Heart left ventricle (tissue), 16 donors: ENCODE measurements at regions not wholly inside any gene's neighbourhood (a gene's known extent, or its start where the extent isn't known, plus 50 kb on each side); places are given as distances from the start of the nearest gene placed in this dataset.

Experiments
- ATAC-seq, 4 donors: fragments of 200-7000 bp; cut with Tn5 transposase; one replicate each; pipeline ENCODE4 v1.9.1; 2020 to 2022; ENCODE audit warnings: moderate library complexity in 4 of 4, mild to moderate bottlenecking in 3 of 4, moderate number of reproducible peaks in 1 of 4
- DNase-seq, 5 donors: peaks; one replicate each; pipeline ENCODE4 v3.0.0-alpha.2; 2020
- H3K27ac ChIP-seq, 12 donors: fragments of 200-600 bp; sonication (generic) in 4 of 12; one replicate each; pipeline versions ENCODE4 v1.5.0 to v1.8.0; 2016 to 2022; ENCODE audit warnings: mild to moderate bottlenecking in 2 of 12
- H3K27me3 ChIP-seq, 9 donors: fragments of 200-600 bp; sonication (generic) in 2 of 9; one replicate each; pipeline versions ENCODE4 v1.5.1 to v1.8.0; 2016 to 2022; ENCODE audit warnings: mild to moderate bottlenecking in 3 of 9
- H3K36me3 ChIP-seq, 9 donors: fragments of 200-600 bp; sonication (generic) in 2 of 9; one replicate each; pipeline versions ENCODE4 v1.5.0 to v1.8.0; 2018 to 2022; ENCODE audit warnings: mild to moderate bottlenecking in 2 of 9
- H3K4me1 ChIP-seq, 12 donors: fragments of 200-600 bp; sonication (generic) in 4 of 12; one replicate each; pipeline versions ENCODE4 v1.5.0 to v1.8.0; 2016 to 2022; ENCODE audit warnings: mild to moderate bottlenecking in 3 of 12
- H3K4me3 ChIP-seq, 12 donors: fragments of 200-600 bp; sonication (generic) in 4 of 12; one replicate each; pipeline versions ENCODE4 v1.5.0 to v1.8.0; 2017 to 2022; ENCODE audit warnings: mild to moderate bottlenecking in 9 of 12, moderate library complexity in 4 of 12
- H3K9me3 ChIP-seq, 12 donors: fragments of 200-600 bp; sonication (generic) in 4 of 12; one replicate each; pipeline versions ENCODE4 v1.5.0 to v1.8.0; 2016 to 2022; ENCODE audit warnings: mild to moderate bottlenecking in 1 of 12
- POLR2A ChIP-seq, 2 donors: fragments of 450-650 bp; IDR thresholded peaks; one replicate each; pipeline ENCODE4 v1.6.1; 2017; ENCODE audit warnings: antibody characterized with exemption in 2 of 2, mild to moderate bottlenecking in 2 of 2, moderate library complexity in 2 of 2
- WGBS, 4 donors: extraction: QIAGEN DNeasy Blood & Tissue Kit in 2 of 4; methylation state at CpG; one replicate each; pipeline versions ENCODE4 v1.1.5 to v1.1.7; 2013 to 2018; 5-methylcytosine and 5-hydroxymethylcytosine counted together
- intact Hi-C, 10 donors: fragments of 100-400 bp; cut with DNase I; formaldehyde crosslinking; loops; one replicate each; pipeline versions ENCODE4 v1.11.1 to v1.14.2; 2022
- TF ChIP-seq, protein P1 (sequence below), 12 donors: fragments of 200-600 bp; sonication (generic) in 4 of 12; IDR thresholded peaks; one replicate each; pipeline versions ENCODE4 v1.5.0 to v1.8.0; 2018 to 2022; ENCODE audit warnings: antibody characterized with exemption in 12 of 12, mild to moderate bottlenecking in 5 of 12
- donor health status: ischemic (EF 13 %, LVEDD 7.1; RV severe dilation, severe dysfunction).
- donor health status: healthy with polysubstance abuse.
- donor health status: DM: no; HTN: yes; CAD: no.
- donor health status: DM: no; HTN: no; CAD: no.
- donor health status: ischemic (EF 25% LVEDD 6.9; RV normal size, moderate dysfunction).
- donor health status: ischemic (EF 25% LVEDD 5.7; RV mildly dilated, moderate dysfunction).
- donor health status: healthy.
- donor health status: DM: yes; HTN: yes; CAD: no.
- donor health status: ischemic (EF 35%, LVEDD 5.7; RV mildly dilated, moderate dysfunction).
- donor health status: nonischemic (EF 11% LVEDD 7.7; RV severe dilation, severe dysfunction).
- donor health status: DM: yes; HTN: yes; CAD: no.
- donor health status: PGD.
- donor health status: ischemic (EF 29% LVEDD 5.4; RV normal size, mild dysfunction).
- donor health status: nonischemic (EF 23%, LVEDD 6.1; RV moderate dilation, normal function).

DNA sequence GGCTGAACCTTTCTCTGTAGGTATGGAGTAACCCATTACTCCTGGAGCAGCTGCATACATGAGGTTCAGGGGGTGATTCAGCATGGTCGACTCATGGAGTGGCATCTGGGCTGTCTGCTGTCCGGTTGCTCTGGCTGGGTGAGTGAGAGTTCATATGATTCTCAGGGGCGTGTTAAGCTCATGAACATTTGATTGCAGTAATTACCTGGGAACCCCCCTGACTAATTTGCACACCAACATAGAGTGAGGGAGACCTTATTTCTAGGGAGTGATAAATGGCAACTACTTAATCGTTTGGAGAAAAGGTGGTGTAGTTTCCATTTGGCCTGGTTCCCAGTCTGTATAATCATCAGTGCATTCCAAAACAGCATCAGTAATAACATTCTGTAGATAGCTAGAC lies 661.9 kb downstream of the ETS1 start:
- TF ChIP-seq POLR2A (IDR thresholded peaks at IDR 0.05): no peak
- Histone ChIP-seq H3K4me3 (no peak overlapping the region), H3K9me3 (peaks cover 0 to 6% (median 0%) of the 10 kb centered on the region in 12 donors), H3K27me3 (peaks cover 0 to 4% (median 0%) of the 10 kb centered on the region in 9 donors), H3K36me3 (no peaks in the 10 kb centered on the region), H3K27ac (no peak overlapping the region), H3K4me1 (no peaks in the 10 kb centered on the region)
- ATAC-seq (no peak), DNase-seq (no peak)
- intact Hi-C loops: no loop called here
- 54 to 72% (median 65%) methylated on average over 4 of the region's 4 CpGs for WGBS, 4 donors

DNA sequence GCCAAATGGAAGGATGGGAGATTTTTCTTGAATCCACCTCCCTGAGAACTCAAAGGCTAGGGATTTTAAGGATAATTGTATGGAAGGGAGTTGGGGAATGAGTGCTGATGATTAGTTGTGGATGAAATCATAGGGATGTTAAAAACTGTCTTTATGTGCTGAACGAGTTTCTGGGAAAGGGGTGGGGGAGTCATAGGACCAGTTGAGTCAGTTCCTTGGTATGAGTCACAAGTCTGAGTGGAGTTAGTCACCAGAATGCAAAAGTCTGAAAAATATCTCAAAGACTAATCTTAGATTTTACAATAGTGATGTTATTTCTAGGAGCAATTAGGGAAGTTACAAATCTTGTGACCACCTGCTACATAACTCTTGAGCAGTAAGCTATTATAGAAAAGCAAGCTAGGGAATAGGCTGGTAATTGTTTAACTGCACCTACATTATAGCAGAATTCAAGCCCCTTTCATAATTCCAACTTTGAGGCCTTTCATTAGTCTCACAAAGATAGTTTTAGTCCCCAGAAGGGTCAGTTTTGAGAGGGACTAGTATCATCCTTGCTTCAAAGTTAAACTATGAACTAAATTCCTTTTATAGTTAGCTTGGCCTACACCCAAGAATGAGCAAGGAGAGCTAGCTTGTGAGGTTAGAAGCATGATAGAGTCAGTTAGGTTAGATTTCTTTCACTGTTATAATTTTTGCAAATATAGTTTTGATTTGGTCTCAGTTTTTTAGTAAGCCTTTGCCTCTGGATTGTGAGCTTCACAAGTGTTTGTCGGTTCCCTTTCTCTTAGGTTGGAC lies 668.0 kb downstream of the ETS1 start:
- Histone ChIP-seq H3K27me3 (no peaks in the 10 kb centered on the region), H3K9me3 (peaks cover 0 to 38% (median 11%) of the 10 kb centered on the region in 12 donors), H3K27ac (no peak overlapping the region), H3K4me3 (no peak overlapping the region), H3K4me1 (no peaks in the 10 kb centered on the region), H3K36me3 (no peaks in the 10 kb centered on the region)
- intact Hi-C loops: no loop called here
- 65 to 83% (median 73%) methylated on average over 2 of the region's 2 CpGs for WGBS, 4 donors
- ATAC-seq (no peak), DNase-seq (no peak)
- no peak for TF ChIP-seq POLR2A (IDR thresholded peaks at IDR 0.05)
- TF ChIP-seq, protein P1, sequence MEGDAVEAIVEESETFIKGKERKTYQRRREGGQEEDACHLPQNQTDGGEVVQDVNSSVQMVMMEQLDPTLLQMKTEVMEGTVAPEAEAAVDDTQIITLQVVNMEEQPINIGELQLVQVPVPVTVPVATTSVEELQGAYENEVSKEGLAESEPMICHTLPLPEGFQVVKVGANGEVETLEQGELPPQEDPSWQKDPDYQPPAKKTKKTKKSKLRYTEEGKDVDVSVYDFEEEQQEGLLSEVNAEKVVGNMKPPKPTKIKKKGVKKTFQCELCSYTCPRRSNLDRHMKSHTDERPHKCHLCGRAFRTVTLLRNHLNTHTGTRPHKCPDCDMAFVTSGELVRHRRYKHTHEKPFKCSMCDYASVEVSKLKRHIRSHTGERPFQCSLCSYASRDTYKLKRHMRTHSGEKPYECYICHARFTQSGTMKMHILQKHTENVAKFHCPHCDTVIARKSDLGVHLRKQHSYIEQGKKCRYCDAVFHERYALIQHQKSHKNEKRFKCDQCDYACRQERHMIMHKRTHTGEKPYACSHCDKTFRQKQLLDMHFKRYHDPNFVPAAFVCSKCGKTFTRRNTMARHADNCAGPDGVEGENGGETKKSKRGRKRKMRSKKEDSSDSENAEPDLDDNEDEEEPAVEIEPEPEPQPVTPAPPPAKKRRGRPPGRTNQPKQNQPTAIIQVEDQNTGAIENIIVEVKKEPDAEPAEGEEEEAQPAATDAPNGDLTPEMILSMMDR (IDR thresholded peaks at IDR 0.05): no peak

DNA sequence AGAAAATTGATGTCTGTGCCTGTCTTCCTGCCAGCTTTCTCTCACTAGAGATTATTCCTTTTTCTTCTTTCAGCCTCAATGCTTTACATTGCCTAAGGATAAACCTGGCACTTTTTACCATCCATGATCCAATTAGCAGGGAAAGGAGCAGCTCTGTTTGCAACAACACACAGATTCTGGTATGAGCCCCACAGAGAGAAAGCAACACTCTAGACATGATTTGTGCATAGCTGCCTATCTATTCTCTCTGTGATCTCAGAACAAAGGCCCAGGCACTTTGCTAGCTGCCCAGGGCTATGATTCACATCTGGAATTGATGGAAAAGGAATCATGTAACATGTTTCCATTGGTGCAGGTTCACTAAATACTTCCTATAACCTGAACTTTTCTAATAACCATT lies 685.0 kb downstream of the ETS1 start:
- Histone ChIP-seq H3K27me3 (no peaks in the 10 kb centered on the region), H3K27ac (no peak overlapping the region), H3K4me3 (no peak overlapping the region), H3K9me3 (peaks cover 0 to 13% (median 1%) of the 10 kb centered on the region in 12 donors), H3K4me1 (no peaks in the 10 kb centered on the region), H3K36me3 (no peaks in the 10 kb centered on the region)
- TF ChIP-seq, protein P1 (IDR thresholded peaks at IDR 0.05): no peak
- TF ChIP-seq POLR2A (IDR thresholded peaks at IDR 0.05): no peak
- intact Hi-C loops: no loop called here
- ATAC-seq: no peak
- DNase-seq: no peak

DNA sequence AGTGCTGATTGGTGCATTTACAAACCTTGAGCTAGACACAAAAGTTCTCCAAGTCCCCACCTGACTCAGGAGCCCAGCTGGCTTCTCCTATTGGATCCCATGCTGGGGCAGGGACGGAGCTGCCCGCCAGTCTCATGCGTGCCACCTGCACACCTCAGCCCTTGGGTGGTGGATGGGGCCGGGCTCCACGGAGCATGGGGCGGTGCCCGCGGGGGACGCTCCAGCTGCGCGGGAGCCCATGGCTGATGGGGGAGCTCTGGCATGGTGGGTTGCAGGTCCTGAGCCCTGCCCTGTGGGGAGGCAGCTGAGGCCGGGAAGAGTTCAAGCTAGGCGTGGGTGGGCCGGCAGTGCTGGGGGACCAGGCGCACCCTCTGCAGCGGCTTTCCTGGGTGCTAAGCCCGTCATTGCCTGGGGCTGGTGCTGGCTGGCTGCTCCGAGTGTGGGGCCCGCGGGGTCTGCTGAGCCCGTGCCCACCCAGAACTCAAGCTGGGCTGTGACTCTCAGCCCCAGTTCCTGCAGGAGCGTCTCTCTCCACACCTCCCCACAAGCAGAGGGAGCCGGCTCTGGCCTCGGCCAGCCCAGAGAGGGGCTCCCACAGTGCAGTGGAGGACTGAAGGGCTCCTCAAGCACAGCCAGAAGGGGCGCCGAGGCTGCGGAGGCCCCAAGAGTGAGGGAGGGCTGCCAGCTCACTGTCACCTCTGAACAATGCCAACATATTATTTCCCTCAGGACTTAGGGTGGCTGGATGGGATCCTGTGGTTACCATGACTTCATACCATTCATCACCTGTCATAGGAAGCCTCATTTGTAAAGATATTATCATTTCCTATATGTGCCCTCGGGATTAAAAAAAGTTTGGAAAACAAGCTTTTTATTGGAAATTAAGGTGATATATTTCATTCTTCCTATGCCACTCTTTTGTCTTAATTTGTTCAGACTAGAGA lies 688.7 kb downstream of the ETS1 start:
- Histone ChIP-seq H3K4me1 (no peaks in the 10 kb centered on the region), H3K27ac (no peak overlapping the region), H3K4me3 (no peak overlapping the region), H3K36me3 (no peaks in the 10 kb centered on the region), H3K27me3 (no peaks in the 10 kb centered on the region), H3K9me3 (peaks cover 0 to 13% (median 1%) of the 10 kb centered on the region in 12 donors)
- TF ChIP-seq, protein P1 (IDR thresholded peaks at IDR 0.05): no peak
- no peak for TF ChIP-seq POLR2A (IDR thresholded peaks at IDR 0.05)
- 93 to 97% (median 97%) methylated on average over 21 to 28 of the region's 28 CpGs for WGBS, 4 donors
- DNase-seq: no peak
- intact Hi-C loops: no loop called here
- ATAC-seq: no peak
